Pancreas (tissue), 10 donors: ENCODE measurements at regions not wholly inside any gene's neighbourhood (a gene's known extent, or its start where the extent isn't known, plus 50 kb on each side); places are given as distances from the start of the nearest gene placed in this dataset.
A peak's percentile ranks its signal among the peaks of the same experiment; 100 is the strongest.

Experiments
- ATAC-seq, 4 donors: fragments of 200-7000 bp; cut with Tn5 transposase; one replicate each; pipeline versions ENCODE4 v1.8.0 to v1.9.1; 2020; ENCODE audit warnings: mild to moderate bottlenecking in 4 of 4, moderate library complexity in 4 of 4
- DNase-seq, 6 donors: peaks; one replicate each; pipeline ENCODE4 v3.0.0-alpha.2; 2020
- FAIRE-seq: peaks from 2 replicates; lab custom pipeline; 2012; peaks lifted over from hg19 to GRCh38; lab: Jason Lieb, UNC
- H3K27ac ChIP-seq, 4 donors: fragments of 200-600 bp; sonication (generic); 1 replicate in 3 of 4; 2 replicates in 1 of 4; pipeline versions ENCODE4 v1.5.0 to v1.8.0; 2020
- H3K27me3 ChIP-seq, 4 donors: fragments of 200-600 bp; one replicate each; pipeline ENCODE4 v1.8.0; 2021
- H3K36me3 ChIP-seq, 3 donors: fragments of 200-600 bp; sonication (generic) in 1 of 3; one replicate each; pipeline versions ENCODE4 v1.5.0 to v1.8.0; 2020 to 2021
- H3K4me1 ChIP-seq, 3 donors: fragments of 200-600 bp; one replicate each; pipeline ENCODE4 v1.8.0; 2021
- H3K4me3 ChIP-seq, 4 donors: fragments of 200-600 bp; sonication (generic) in 2 of 4; one replicate each; pipeline versions ENCODE4 v1.5.0 to v1.8.0; 2020 to 2021
- H3K9me3 ChIP-seq, 4 donors: fragments of 200-600 bp; one replicate each; pipeline ENCODE4 v1.8.0; 2021
- CTCF ChIP-seq, 4 donors: fragments of 200-600 bp; sonication (generic) in 3 of 4; IDR thresholded peaks; one replicate each; pipeline versions ENCODE4 v1.5.0 to v1.8.0; 2021; ENCODE audit warnings: antibody characterized with exemption in 4 of 4
- WGBS, 2 donors: extraction: QIAGEN DNeasy Blood & Tissue Kit; methylation state at CpG; one replicate each; pipeline ENCODE4 v1.1.7; 2013; 5-methylcytosine and 5-hydroxymethylcytosine counted together
- intact Hi-C, 3 donors: fragments of 100-400 bp; cut with DNase I; formaldehyde crosslinking; loops; one replicate each; pipeline versions ENCODE4 v1.11.1 to v1.14.2; 2022
- donor health status: healthy with polysubstance abuse.
- donor health status: DM: no; HTN: no; CAD: no; lungs with moderate emphysema.
- donor health status: DM: no; HTN: no; CAD: no.
- donor health status: control.
- donor health status: control.
- donor health status: Bipolar disorder and iron deficiency.
- donor health status: DM: yes; HTN: yes; CAD: no.
- donor health status: DM: no; HTN: no; CAD: no.
- donor health status: DM: no; HTN: no; CAD: no.
- donor health status: DM: yes; HTN: yes; CAD: no.

DNA sequence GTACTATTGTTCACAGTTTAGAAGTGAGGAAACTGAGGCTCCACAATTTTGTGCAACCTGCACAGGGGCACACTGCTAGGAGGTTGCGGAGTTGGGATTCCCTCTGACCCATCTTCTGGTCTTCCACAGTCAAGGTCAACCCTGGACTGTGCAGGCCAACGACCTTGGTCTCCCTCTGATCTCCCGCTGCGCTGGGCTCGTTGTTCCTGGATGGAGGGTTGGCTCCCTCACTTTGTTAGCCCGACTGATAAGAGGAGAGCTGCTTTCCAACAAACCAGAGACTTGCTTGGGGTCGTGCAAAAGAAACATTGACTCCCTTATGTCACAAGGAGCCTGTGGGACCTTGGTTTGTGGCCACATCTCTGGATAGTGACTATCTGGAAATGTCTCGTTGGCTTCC lies 187.6 kb downstream of the MYCN start:
- H3K27me3 ChIP-seq: no peaks in the 10 kb centered on the region
- H3K9me3 ChIP-seq: no peaks in the 10 kb centered on the region
- no peak for ATAC-seq
- no peaks in the 10 kb centered on the region for H3K4me1 ChIP-seq
- H3K27ac ChIP-seq: no peak overlapping the region
- H3K36me3 ChIP-seq: no peaks in the 10 kb centered on the region
- H3K4me3 ChIP-seq: no peak overlapping the region
- TF ChIP-seq CTCF (IDR thresholded peaks at IDR 0.05): no peak
- WGBS, 2 donors: 44 to 48% methylated on average over 8 of the region's 8 CpGs
- FAIRE-seq: no peak
- DNase-seq: no peak
- intact Hi-C loops: no loop called here

GRCh38 chr2:16127276-16127940 lies 187.1 kb downstream of the MYCN start:
- H3K4me3 ChIP-seq: no peak overlapping the region
- no peaks in the 10 kb centered on the region for H3K9me3 ChIP-seq
- no peak for TF ChIP-seq CTCF (IDR thresholded peaks at IDR 0.05)
- DNase-seq: no peak
- FAIRE-seq: no peak
- 81 to 87% methylated on average over 10 of the region's 10 CpGs for WGBS, 2 donors
- no peaks in the 10 kb centered on the region for H3K27me3 ChIP-seq
- intact Hi-C loops: no loop called here
- no peak for ATAC-seq
- H3K4me1 ChIP-seq: no peaks in the 10 kb centered on the region
- no peak overlapping the region for H3K27ac ChIP-seq
- H3K36me3 ChIP-seq: no peaks in the 10 kb centered on the region

- FAIRE-seq: no peak
- no peak for TF ChIP-seq CTCF (IDR thresholded peaks at IDR 0.05)
- Histone ChIP-seq H3K4me3 (no peak overlapping the region), H3K27ac (no peak overlapping the region), H3K36me3 (no peaks in the 10 kb centered on the region), H3K4me1 (no peaks in the 10 kb centered on the region), H3K9me3 (no peaks in the 10 kb centered on the region), H3K27me3 (no peaks in the 10 kb centered on the region)
- 60 to 66% methylated on average over 4 of the region's 4 CpGs for WGBS, 2 donors
- peak in 3 of 4 donors; percentile 27 to 46 (median 44) for ATAC-seq
- intact Hi-C loops: no loop called here
- DNase-seq: no peak
Observed at GRCh38 chr2:16126517-16127275, 186.3 kb downstream of the MYCN start.

GRCh38 chr2:16125614-16126516 lies 185.5 kb downstream of the MYCN start:
- DNase-seq: peak in 1 of 6 donors; percentile 48
- Histone ChIP-seq H3K9me3 (no peaks in the 10 kb centered on the region), H3K36me3 (no peaks in the 10 kb centered on the region), H3K4me3 (no peak overlapping the region), H3K4me1 (no peaks in the 10 kb centered on the region), H3K27ac (no peak overlapping the region), H3K27me3 (no peaks in the 10 kb centered on the region)
- FAIRE-seq: no peak
- 72 to 83% methylated on average over 18 of the region's 18 CpGs for WGBS, 2 donors
- ATAC-seq: peak in 1 of 4 donors; percentile 18
- no peak for TF ChIP-seq CTCF (IDR thresholded peaks at IDR 0.05)
- intact Hi-C loops: no loop called here
